ENCODE measurements at regions not wholly inside any gene's neighbourhood (a gene's known extent, or its start where the extent isn't known, plus 50 kb on each side); places are given as distances from the start of the nearest gene placed in this dataset.
"Not testable (repeated sequence)": the region's sequence is repeated elsewhere in the genome, so short reads cannot be mapped to it uniquely, and the experiment has no call there.

DNA sequence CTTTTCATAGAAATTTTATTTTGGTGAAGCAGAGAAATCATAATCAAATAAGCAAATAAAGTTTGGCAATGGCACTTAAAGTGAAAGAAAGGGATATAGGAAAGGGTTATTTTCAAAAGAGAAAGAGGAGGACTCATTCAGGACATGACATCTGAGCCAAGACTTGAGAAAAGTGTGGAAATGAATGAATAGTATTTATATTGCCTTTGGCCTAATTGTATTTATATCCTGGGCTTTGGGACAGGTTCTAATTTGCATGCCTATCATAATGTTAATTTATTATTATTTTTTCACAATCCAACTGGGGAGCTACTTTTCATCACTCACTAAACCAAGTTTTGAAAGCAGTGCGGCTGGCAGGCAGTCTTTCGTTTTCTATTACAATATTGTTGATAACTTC lies 376.8 kb downstream of the HGF start:
- WGBS, 3 donors: 88 to 91% (median 91%) methylated on average over 2 of the region's 2 CpGs
- Histone ChIP-seq H3K36me3 (ENCODE audit: control insufficient read depth in 3 of 3, insufficient read depth in 2 of 3, low read depth in 1 of 3, low read length in 3 of 3) (no peaks in the 10 kb centered on the region), H3K9me3 (ENCODE audit: control insufficient read depth in 2 of 2, insufficient read depth in 1 of 2, low read depth in 1 of 2, low read length in 1 of 2) (no peaks in the 10 kb centered on the region), H3K27me3 (ENCODE audit: control insufficient read depth in 3 of 3, insufficient read depth in 3 of 3, low read length in 3 of 3) (no peaks in the 10 kb centered on the region), H3K4me3 (ENCODE audit: low read depth in 1 of 3, low read length in 3 of 3) (no peak overlapping the region), H3K27ac (ENCODE audit: low read depth in 1 of 3, low read length in 2 of 3) (no peak overlapping the region), H3K4me1 (ENCODE audit: control insufficient read depth in 3 of 3, insufficient read depth in 2 of 3, low read depth in 1 of 3, low read length in 2 of 3) (no peaks in the 10 kb centered on the region)
- DNase-seq (no peak), FAIRE-seq (no peak)

DNA sequence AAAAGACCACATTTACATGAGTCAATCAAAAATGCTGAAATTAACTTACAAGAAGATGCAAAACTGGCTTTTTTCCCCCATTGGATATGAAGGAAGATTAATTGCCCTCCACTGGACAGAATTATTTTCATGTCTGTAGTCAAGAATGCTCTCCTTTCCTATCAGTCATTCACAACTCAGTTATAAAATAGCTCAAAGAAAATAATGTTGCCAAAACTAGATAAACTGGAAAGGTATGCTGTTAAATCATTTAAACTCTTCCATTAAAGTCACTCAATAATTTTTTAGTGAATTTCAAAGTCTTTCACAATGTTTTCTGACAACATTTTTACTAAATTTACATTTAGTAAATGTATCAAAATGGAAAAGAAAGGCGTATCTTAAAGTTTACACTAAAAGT lies 384.5 kb downstream of the HGF start:
- no peak for FAIRE-seq
- WGBS, 3 donors: 81 to 88% (median 83%) methylated on average over 1 of the region's 1 CpG
- no peaks in the 10 kb centered on the region for H3K27me3 ChIP-seq (ENCODE audit: control insufficient read depth in 3 of 3, insufficient read depth in 3 of 3, low read length in 3 of 3)

DNA sequence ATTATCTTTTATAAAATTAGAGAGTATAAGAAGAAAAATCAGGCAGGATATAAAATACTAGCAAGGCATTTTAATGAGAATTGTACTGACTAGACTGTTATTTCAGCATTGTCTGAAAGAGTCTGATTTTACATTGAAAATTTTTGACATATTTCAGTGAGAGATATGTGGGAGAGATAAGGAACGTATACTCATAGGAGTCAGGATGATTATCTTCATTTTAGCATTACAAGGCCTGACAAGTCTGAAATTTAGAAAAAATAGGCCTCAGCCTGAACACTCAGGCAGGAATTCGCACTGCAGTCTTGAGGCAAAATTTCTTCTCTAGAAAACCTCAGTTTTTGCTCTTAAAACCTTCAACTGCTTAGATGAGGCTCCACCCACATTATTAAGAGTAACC lies 386.0 kb downstream of the HGF start:
- 71 to 79% (median 76%) methylated on average over 2 of the region's 2 CpGs for WGBS, 3 donors
- DNase-seq: no peak
- Histone ChIP-seq H3K4me3 (ENCODE audit: low read depth in 1 of 3, low read length in 3 of 3) (no peak overlapping the region), H3K4me1 (ENCODE audit: control insufficient read depth in 3 of 3, insufficient read depth in 2 of 3, low read depth in 1 of 3, low read length in 2 of 3) (no peaks in the 10 kb centered on the region), H3K27me3 (ENCODE audit: control insufficient read depth in 3 of 3, insufficient read depth in 3 of 3, low read length in 3 of 3) (no peaks in the 10 kb centered on the region), H3K27ac (ENCODE audit: low read depth in 1 of 3, low read length in 2 of 3) (no peak overlapping the region), H3K9me3 (ENCODE audit: control insufficient read depth in 2 of 2, insufficient read depth in 1 of 2, low read depth in 1 of 2, low read length in 1 of 2) (no peaks in the 10 kb centered on the region), H3K36me3 (ENCODE audit: control insufficient read depth in 3 of 3, insufficient read depth in 2 of 3, low read depth in 1 of 3, low read length in 3 of 3) (no peaks in the 10 kb centered on the region)
- no peak for FAIRE-seq

More for the DNA sequence above, 384.5 kb downstream of the HGF start:
- Histone ChIP-seq H3K36me3 (ENCODE audit: control insufficient read depth in 3 of 3, insufficient read depth in 2 of 3, low read depth in 1 of 3, low read length in 3 of 3) (no peaks in the 10 kb centered on the region), H3K4me3 (ENCODE audit: low read depth in 1 of 3, low read length in 3 of 3) (no peak overlapping the region), H3K9me3 (ENCODE audit: control insufficient read depth in 2 of 2, insufficient read depth in 1 of 2, low read depth in 1 of 2, low read length in 1 of 2) (no peaks in the 10 kb centered on the region), H3K4me1 (ENCODE audit: control insufficient read depth in 3 of 3, insufficient read depth in 2 of 3, low read depth in 1 of 3, low read length in 2 of 3) (no peaks in the 10 kb centered on the region), H3K27ac (ENCODE audit: low read depth in 1 of 3, low read length in 2 of 3) (no peak overlapping the region)
- no peak for DNase-seq

DNA sequence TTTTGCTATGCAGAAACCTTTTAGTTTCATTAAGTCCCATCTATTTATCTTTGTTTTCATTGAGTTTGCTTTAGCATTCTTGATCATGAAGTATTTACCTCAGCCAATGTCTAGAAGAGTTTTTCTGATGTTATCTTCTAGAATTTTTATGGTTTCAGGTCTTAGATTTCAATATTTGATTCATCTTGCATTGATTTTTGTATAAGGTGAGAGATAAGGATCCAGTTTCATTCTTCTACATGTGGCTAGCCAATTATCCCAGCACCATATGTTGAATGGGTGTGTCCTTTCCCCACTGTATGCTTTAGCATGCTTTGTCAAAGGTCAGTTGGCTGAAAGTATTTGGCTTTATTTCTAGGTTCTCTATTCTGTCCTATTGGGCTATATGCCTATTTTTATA lies 395.2 kb downstream of the HGF start:
- not testable (repeated sequence) for H3K27me3 ChIP-seq (ENCODE audit: control insufficient read depth in 3 of 3, insufficient read depth in 3 of 3, low read length in 3 of 3); H3K36me3 ChIP-seq (ENCODE audit: control insufficient read depth in 3 of 3, insufficient read depth in 2 of 3, low read depth in 1 of 3, low read length in 3 of 3); FAIRE-seq; H3K27ac ChIP-seq (ENCODE audit: low read depth in 1 of 3, low read length in 2 of 3); H3K9me3 ChIP-seq (ENCODE audit: control insufficient read depth in 2 of 2, insufficient read depth in 1 of 2, low read depth in 1 of 2, low read length in 1 of 2); H3K4me3 ChIP-seq (ENCODE audit: low read depth in 1 of 3, low read length in 3 of 3); H3K4me1 ChIP-seq (ENCODE audit: control insufficient read depth in 3 of 3, insufficient read depth in 2 of 3, low read depth in 1 of 3, low read length in 2 of 3)
- peak in 1 of 2 donors; percentile 5 for DNase-seq

DNA sequence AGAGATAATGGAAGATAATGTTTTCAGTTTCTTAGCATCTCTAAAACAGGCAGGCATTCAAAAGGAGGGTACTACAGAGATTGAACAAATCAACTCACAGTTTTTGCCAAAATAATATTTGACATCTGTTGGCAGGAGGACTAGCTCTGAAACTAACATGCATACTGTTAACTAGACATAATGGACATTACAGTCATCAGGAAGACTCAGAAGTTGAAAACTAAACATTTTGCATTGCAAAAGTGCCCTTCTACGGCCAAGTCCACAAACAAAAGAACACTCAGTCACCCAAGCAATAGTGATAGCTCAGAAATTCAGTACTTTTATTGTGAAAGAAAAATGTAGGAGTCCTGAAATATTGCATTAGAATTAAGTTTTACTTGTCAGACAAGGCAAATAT lies 399.0 kb downstream of the HGF start:
- H3K27ac ChIP-seq (ENCODE audit: low read depth in 1 of 3, low read length in 2 of 3): no peak overlapping the region
- no peaks in the 10 kb centered on the region for H3K27me3 ChIP-seq (ENCODE audit: control insufficient read depth in 3 of 3, insufficient read depth in 3 of 3, low read length in 3 of 3)
- no peaks in the 10 kb centered on the region for H3K36me3 ChIP-seq (ENCODE audit: control insufficient read depth in 3 of 3, insufficient read depth in 2 of 3, low read depth in 1 of 3, low read length in 3 of 3)
- DNase-seq (no peak), FAIRE-seq (no peak)
- no peaks in the 10 kb centered on the region for H3K9me3 ChIP-seq (ENCODE audit: control insufficient read depth in 2 of 2, insufficient read depth in 1 of 2, low read depth in 1 of 2, low read length in 1 of 2)
- 55 to 84% (median 58%) methylated on average over 1 of the region's 1 CpG for WGBS, 3 donors
- H3K4me3 ChIP-seq (ENCODE audit: low read depth in 1 of 3, low read length in 3 of 3): no peak overlapping the region
- no peaks in the 10 kb centered on the region for H3K4me1 ChIP-seq (ENCODE audit: control insufficient read depth in 3 of 3, insufficient read depth in 2 of 3, low read depth in 1 of 3, low read length in 2 of 3)

DNA sequence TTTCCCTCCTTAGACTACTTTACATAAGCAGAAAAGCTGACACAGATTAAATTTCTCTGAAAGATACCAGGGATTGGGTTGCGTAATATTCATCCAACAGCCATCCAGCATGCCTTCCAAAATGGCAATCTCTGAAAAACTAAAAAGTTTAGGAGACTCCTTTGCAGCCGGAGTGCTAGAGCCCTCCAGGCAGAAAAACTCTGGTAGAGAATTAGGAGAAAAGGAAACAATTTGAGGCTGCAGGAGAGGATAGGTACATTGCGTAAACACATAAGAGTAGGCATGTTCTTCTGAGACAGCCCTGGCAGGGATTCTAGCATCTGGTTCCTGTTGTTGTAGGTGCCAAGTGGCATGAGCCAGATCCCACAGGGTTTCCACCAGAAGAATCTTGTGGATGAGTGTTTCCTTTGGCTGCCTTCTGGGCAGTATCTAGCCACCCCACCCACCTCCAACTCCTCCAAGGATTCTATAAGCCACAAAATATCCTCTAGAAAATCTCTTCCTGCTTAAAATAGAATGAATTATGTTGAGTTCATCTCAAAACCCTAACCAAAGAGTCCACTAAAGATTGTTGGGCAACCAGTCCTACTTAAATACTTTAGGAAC lies 402.4 kb downstream of the HGF start:
- Histone ChIP-seq H3K27me3 (ENCODE audit: control insufficient read depth in 3 of 3, insufficient read depth in 3 of 3, low read length in 3 of 3) (no peaks in the 10 kb centered on the region), H3K36me3 (ENCODE audit: control insufficient read depth in 3 of 3, insufficient read depth in 2 of 3, low read depth in 1 of 3, low read length in 3 of 3) (no peaks in the 10 kb centered on the region), H3K4me3 (ENCODE audit: low read depth in 1 of 3, low read length in 3 of 3) (no peak overlapping the region), H3K4me1 (ENCODE audit: control insufficient read depth in 3 of 3, insufficient read depth in 2 of 3, low read depth in 1 of 3, low read length in 2 of 3) (no peaks in the 10 kb centered on the region), H3K27ac (ENCODE audit: low read depth in 1 of 3, low read length in 2 of 3) (no peak overlapping the region), H3K9me3 (ENCODE audit: control insufficient read depth in 2 of 2, insufficient read depth in 1 of 2, low read depth in 1 of 2, low read length in 1 of 2) (no peaks in the 10 kb centered on the region)
- DNase-seq: no peak
- no peak for FAIRE-seq
- WGBS, 3 donors: 78 to 94% (median 86%) methylated on average over 3 of the region's 3 CpGs

DNA sequence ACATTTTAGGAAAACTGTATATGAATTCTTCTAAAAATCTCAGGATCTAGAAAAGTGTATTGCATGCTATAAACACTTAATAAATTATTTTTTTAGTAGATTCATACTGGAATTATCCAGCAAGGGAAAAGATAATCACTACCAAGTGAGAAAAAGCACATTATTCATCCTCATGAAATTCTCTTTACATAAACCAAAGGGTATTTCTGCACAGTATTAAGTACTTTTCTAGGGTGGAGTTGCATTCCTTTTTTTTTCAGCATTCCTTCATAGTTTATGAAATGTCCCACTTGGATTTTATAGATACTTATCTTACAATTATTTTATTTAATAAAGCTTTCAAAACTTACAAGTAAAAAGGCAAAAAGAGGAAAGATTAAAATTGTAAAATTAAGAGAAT lies 403.3 kb downstream of the HGF start:
- DNase-seq (no peak), FAIRE-seq (no peak)
- Histone ChIP-seq H3K27ac (ENCODE audit: low read depth in 1 of 3, low read length in 2 of 3) (no peak overlapping the region), H3K36me3 (ENCODE audit: control insufficient read depth in 3 of 3, insufficient read depth in 2 of 3, low read depth in 1 of 3, low read length in 3 of 3) (no peaks in the 10 kb centered on the region), H3K9me3 (ENCODE audit: control insufficient read depth in 2 of 2, insufficient read depth in 1 of 2, low read depth in 1 of 2, low read length in 1 of 2) (no peaks in the 10 kb centered on the region), H3K27me3 (ENCODE audit: control insufficient read depth in 3 of 3, insufficient read depth in 3 of 3, low read length in 3 of 3) (no peaks in the 10 kb centered on the region), H3K4me3 (ENCODE audit: low read depth in 1 of 3, low read length in 3 of 3) (no peak overlapping the region), H3K4me1 (ENCODE audit: control insufficient read depth in 3 of 3, insufficient read depth in 2 of 3, low read depth in 1 of 3, low read length in 2 of 3) (no peaks in the 10 kb centered on the region)

DNA sequence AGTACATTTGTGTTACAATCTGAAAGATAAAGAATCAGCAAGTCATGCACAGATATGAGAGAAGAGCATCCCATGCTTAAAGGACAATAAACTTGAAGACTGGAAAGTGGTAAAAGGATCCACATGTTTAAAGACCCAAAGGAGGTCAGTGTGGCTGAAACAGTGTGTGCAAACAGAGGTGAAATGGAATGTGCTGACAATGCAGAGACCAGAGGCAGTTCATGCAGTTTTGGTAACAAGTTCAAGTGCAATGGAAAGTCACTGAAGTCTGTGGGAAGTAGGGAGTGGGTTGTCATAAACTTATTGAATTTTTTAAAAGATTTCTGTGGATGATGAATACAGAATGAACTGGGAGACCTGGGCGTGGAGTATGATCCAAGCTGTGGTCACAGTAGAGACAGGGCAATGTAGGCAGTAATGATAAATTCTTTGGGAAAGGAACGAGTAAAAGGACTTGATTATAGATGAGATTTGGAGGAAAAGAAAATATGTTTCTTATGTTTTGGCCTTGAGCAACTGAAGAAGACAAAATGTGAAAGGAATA lies 408.0 kb downstream of the HGF start:
- DNase-seq: peak in 1 of 2 donors; percentile 6
- FAIRE-seq: no peak

DNA sequence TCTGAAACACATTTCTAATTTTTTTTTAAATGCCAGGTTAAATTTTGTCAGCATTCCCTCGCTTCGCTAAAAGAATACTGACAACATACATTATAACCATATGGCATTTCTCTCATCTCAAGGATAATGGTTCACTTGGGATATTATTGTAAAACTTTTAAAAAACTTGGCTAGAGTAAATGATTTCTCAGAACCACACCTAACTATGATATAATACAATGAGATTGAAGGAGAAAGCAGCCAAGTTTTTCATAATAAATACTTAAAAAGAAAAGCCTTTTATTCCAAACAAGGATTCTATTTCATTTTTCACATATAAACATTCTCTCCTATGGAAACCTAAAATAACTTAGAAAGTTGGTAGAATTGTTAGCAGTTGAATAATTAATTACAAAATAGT lies 413.9 kb downstream of the HGF start:
- WGBS, 3 donors: 86 to 97% (median 95%) methylated on average over 2 of the region's 2 CpGs
- FAIRE-seq: no peak

More for the DNA sequence above, 408.0 kb downstream of the HGF start:
- no peak overlapping the region for H3K4me3 ChIP-seq (ENCODE audit: low read depth in 1 of 3, low read length in 3 of 3)
- no peaks in the 10 kb centered on the region for H3K36me3 ChIP-seq (ENCODE audit: control insufficient read depth in 3 of 3, insufficient read depth in 2 of 3, low read depth in 1 of 3, low read length in 3 of 3)
- H3K27ac ChIP-seq (ENCODE audit: low read depth in 1 of 3, low read length in 2 of 3): no peak overlapping the region
- no peaks in the 10 kb centered on the region for H3K27me3 ChIP-seq (ENCODE audit: control insufficient read depth in 3 of 3, insufficient read depth in 3 of 3, low read length in 3 of 3)
- 50 to 65% (median 59%) methylated on average over 2 of the region's 2 CpGs for WGBS, 3 donors
- no peaks in the 10 kb centered on the region for H3K9me3 ChIP-seq (ENCODE audit: control insufficient read depth in 2 of 2, insufficient read depth in 1 of 2, low read depth in 1 of 2, low read length in 1 of 2)
- H3K4me1 ChIP-seq (ENCODE audit: control insufficient read depth in 3 of 3, insufficient read depth in 2 of 3, low read depth in 1 of 3, low read length in 2 of 3): no peaks in the 10 kb centered on the region

More for the DNA sequence above, 413.9 kb downstream of the HGF start:
- Histone ChIP-seq H3K4me3 (ENCODE audit: low read depth in 1 of 3, low read length in 3 of 3) (no peak overlapping the region), H3K27me3 (ENCODE audit: control insufficient read depth in 3 of 3, insufficient read depth in 3 of 3, low read length in 3 of 3) (no peaks in the 10 kb centered on the region), H3K9me3 (ENCODE audit: control insufficient read depth in 2 of 2, insufficient read depth in 1 of 2, low read depth in 1 of 2, low read length in 1 of 2) (peaks cover 0 to 5% of the 10 kb centered on the region in 2 donors), H3K36me3 (ENCODE audit: control insufficient read depth in 3 of 3, insufficient read depth in 2 of 3, low read depth in 1 of 3, low read length in 3 of 3) (no peaks in the 10 kb centered on the region), H3K4me1 (ENCODE audit: control insufficient read depth in 3 of 3, insufficient read depth in 2 of 3, low read depth in 1 of 3, low read length in 2 of 3) (no peaks in the 10 kb centered on the region), H3K27ac (ENCODE audit: low read depth in 1 of 3, low read length in 2 of 3) (no peak overlapping the region)
- no peak for DNase-seq
